ENCODE measurements at regions not wholly inside any gene's neighbourhood (a gene's known extent, or its start where the extent isn't known, plus 50 kb on each side); places are given as distances from the start of the nearest gene placed in this dataset.

DNA sequence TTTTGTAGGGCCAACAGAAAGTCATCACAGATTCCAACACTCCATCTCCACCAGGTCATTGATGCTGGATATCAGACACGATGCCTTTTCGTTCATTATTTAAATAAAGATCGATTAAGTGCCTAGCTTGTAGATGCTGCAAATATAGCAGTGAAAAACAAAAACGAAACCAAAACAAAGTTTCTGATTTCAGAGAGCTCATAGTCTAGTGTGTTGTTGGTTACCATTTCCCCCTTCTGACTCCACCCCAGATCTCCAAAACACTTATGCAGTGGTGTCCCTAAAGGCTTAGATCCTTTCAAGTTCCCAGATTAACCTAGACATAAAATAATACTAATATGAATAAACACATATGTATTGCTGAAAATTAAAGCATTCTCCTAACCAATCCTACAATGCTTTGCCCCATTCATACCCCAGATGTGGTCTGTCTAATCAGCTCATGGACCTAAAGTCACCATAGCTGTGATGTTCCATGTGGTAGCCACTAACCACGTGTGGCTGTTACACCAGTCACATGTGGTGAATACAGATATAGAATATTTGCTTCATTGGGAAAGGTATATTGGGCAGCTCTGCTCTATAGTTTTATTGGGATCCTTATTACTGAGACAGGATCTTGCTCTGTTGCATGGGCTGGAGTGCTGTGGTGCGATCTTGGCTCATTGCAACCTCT is 787.2 kb downstream of the TDRD15 start:
- DNase-seq = no peak

DNA sequence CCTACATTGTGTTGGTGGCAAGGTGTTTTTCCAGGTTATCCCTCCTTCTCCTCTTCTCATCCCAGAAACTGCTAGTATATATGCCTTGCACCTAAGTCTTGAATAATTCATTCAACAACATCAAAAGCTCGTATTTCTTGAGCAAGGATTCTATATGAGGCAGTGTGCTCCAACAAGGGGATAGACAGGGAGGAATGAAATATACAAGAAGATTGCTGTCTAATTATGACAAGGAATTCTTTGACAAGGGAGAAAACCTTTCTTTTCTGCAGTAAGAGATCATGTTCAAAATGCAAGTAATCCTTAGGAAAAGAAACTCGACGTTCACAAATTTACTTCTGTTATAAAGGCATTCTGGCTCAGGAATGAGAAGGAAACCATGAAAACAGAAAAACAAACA is 788.6 kb downstream of the TDRD15 start:
- no peak for DNase-seq

DNA sequence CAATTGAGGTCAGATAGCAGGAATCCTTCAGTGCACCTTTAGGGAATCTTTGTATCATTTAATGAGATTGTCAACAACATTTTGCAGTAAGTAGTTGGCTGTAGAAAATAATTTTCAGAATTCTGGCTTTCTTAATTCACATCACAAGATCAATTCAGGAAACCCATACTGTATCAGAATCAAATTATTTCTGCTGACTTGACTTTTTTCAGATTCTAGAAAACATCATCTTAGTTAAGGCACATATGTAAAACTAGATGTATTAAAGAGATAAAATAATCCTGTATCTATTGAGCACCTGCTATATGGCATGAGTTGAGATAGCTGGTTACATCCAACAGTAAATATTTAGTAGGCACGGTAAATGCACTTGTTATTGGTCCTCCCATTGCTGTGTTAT is 791.4 kb downstream of the TDRD15 start:
- DNase-seq = no peak

DNA sequence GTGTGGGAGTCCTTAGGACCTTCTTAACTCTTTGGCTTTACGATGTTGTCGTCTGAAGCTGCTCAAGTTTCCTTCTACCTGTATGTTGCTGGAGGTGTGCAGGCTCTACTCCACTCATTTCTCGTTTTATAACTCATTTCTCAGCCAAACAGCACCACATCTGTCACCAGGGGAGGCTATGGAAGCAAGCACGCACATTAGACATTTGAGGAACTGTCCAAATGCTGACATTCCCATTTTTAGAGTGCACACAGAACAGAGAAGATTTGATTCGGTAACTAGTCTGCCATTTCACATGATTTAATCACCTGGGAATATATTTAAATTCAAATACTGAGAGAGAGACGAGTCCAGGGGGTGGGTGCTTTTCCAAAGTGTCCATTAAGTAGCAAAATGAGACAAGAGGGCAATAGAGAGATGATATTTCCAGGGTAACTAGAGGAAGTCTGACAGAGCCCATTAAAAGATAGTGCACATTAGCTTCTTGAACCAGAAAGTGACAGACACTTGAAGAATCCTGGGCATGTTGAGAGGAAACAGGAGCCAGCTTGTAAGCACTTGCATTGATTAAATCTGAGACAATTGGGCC is 793.3 kb downstream of the TDRD15 start:
- DNase-seq = peak; percentile 74

DNA sequence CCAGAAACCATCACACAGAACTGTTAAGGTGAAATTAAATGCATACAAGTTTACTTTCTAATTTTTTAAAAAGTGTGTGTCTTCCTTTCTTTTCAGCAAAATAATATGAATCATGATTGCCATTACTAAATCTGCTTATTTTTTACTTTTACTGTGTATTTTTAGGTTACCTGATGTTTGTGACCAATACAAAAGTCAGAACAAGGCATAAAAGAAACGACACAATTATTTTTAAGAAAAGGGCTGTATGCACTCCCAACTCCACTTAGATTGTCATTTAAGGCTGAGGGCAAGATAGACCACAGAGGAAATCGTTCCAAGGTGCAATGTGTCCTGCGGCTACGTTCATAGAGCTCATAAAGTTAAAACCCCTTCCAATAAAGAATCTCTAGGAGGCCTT is 797.0 kb downstream of the TDRD15 start:
- no peak for DNase-seq

DNA sequence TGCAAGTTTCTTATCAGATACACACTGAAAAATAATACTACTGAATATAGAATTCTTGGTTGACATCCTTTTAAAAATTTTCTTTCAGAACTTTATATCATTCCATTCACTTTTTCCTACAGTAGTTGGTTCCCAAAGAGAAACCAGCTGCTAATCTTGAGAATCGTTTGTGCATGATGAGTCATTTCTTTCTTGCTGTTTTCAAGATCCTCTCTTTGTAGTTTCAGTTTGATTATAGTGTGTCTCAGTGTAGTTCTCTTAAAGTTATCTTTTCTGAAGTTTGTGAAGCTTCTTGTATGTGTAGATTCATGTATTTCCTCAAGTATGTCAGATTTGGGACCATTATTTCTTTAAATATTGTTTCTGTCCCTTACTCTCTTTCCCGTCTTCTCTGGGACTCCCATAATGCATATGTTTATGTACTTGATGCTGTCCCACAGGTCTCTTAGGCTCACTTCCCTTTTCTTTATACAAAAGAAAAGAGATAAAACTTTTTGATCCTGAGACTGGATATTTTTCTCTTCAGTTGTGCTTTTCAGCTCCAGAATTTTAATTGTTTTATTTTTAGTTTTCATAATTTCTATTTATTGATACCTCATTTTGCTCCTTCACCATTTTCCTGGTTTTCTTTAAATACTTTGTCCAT is 801.0 kb downstream of the TDRD15 start:
- no peak for DNase-seq

DNA sequence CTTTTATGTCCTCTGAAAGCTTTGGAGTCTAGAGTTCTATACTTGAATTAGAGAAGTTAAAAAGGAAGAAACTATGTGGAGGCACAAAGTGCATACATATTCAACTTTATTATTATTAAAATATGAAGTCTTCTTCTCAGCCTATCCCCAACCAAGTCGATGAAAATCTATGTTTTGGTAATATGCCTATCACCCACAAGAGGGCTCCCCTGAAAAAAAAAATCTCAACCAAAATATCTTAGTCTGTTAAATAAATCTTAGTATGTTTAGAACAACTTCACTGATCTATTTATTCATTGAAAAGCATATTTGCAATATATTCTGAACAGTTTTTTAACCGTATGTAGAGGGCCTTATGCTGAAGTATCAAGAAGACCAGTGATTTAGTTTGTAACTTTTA is 804.5 kb downstream of the TDRD15 start:
- peak; percentile 48 for DNase-seq

DNA sequence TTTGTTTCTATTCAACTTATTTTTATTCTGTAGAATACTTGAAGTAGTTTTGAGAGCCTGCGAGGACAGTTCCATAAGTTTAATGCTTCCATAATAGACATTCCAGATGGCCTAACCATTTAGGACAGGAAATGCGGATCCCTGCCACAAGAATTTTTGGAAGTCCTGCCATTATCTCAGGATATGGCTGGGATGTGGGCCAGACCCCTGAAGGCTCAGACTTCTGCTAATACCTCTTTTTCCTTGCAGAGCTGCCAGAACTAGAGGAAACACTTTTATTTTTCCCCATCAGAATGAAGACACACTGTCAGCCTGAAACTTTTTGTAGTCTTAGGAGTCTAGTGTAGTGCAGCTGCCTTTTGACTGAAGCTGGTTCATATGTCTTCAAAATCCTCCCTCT is 806.5 kb downstream of the TDRD15 start:
- no peak for DNase-seq

DNA sequence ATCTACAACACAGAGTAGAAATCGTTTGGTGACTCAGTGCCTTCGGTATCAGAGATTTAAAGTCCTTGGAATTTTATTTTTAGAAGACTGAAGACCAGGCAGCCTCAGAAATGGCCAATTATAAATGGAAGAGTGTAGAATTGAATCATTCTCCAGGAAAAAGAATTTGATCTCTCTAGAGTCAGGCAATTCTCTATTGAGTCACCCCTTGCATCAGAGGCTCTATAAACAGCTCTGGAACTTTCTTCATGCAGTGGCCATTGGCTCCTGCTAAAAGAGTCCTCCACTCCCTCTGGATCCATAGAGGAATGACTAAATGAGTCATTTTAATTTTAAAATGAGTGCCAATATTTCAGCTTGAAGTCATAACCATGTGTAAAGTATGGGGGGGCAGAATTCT is 816.2 kb downstream of the TDRD15 start:
- no peak for DNase-seq

DNA sequence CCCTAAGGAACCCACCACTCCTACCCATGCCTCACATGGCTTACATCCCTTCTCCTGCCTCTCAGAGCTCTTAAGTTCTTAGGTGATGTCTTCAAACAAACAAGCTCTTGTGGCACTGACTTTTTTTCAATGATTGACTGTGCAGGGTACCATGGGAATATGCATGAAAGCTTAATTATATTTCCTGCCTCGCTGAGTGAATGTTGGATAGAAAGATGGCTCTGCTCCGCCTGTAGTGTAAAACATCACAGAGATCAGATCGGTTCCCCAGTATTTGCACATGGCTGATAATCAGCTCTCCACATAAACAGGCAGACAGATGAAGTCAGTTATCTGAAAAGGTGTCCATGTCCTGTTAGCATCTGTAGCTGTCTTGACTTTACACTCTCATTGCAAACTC is 820.8 kb downstream of the TDRD15 start:
- DNase-seq = peak; percentile 47

DNA sequence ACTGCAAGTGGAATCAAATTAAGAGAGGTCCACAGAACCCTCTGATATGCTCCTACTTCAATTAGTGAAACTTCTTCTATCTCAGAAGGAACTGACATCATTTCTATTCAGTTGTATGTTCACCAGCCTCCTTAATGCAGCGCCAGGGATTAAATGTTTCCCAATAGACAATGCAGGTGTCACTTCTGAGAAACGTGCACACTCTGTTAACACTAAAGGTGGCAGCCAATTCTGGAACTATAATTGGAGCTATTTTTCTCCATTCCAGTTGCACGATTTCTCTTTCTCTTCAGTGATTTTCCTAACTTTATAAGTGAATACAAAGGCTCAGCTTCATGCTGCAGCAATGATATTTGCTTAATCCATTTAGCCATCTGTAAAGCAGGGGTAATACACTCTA is 821.9 kb downstream of the TDRD15 start:
- no peak for DNase-seq

DNA sequence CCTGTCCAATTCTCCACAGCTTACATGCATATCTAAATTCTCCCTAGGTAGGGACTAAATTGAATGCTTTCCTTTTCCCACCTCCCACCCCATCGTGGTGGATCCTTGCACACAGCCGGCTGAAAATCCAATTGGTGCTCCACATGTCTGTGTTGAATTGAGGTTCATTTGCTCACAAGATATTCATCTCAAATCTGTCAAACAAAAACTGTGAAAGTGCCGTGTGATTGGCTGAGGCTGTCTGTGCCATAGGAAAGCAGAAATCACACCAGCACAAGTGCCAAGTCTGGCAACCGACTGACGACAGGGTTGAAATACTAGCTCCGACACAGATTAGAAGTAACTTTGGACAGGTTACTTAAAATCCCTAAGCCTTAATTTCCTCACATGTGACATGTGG is 823.3 kb downstream of the TDRD15 start:
- no peak for DNase-seq

DNA sequence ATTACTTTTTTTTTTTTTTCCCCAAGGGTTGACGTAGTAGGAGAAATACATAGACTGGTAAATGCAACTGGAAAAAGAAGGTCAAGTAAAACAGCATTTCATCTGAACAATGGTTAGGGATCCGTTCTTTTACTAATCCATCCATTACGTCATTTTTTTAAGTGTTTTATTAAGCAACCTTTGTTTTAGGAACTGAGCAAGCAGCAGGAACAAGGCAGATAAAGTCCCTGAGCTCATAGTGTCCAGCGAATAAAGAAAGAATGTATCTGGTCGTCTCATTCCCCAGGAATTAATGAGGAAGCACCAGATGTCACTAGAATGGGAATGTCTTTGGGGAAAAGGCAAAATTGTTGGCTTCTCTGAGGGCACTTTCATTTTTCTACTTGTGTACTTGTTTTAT is 842.4 kb downstream of the TDRD15 start:
- no peak for DNase-seq

DNA sequence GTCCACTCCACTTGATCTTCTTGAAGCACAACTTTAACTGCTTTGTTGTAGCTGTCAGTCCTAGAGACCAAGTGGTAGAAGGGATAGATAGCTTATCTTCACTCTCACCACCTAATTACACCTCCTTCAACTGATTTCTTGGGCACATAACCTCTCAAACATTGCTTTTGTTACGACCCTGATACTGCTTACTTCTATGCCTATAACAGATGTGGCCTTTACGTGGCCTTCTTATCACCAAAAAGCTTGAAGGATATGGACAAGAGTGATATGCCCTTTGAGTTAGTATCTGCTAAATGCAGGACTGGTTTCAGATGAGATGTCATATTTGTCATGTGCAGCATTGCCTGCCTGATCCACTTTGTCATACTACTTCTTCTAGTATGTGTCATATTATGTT is 847.2 kb downstream of the TDRD15 start:
- no peak for DNase-seq

DNA sequence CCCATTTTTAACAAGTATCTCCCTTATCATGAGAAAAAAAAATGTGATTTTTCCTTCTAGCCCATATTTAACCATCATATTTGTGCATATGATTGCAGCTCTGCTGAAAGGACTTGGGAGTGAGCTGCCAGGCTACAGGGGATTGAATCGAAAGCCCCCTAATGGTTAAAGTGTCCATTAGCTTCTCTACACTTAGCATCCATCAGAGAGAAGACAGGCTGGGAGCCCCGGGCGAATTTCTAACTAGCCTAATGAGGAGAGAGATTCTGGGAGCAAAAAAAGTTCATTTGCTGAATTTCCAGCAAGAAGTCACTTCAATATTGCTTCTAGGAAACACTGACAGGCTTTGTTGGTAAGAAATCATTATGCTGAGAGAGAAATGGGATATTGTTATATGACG is 848.8 kb downstream of the TDRD15 start:
- DNase-seq = no peak

DNA sequence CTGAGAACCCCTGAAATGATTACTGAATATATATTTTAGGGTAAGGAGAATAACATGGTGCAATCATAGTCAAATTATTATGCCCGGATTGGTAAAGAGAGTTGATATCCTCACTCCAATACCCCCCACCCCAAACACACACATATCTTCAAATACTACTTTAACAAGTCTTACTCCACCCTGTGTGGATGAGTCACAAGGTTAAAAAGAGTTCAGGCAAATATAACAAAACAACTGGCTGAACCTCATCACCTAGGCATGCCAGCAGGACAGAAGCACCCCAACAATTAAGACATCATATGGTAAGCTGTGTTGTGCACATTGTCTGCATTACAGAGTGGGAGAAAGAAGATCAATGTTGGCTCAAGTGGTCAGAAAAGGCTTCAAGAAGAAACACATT is 857.4 kb downstream of the TDRD15 start:
- no peak for DNase-seq

DNA sequence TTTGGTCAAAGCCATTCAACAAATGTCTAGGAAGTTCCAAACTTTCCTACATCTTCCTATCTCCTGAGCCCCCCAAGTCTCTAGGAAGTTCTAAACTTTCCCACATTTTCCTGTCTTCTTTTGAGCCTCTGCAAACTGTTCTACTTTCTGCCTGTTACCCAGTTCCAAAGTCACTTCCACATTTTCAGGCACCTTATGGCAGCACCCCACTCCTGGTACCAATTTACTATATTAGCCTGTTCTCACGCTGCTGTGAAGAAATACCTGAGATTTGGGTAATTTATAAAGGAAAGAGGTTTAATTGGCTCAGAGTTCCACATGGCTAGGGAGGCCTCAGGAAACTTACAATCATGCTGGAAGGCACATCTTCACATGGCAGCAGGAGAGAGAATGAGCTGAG is 869.2 kb downstream of the TDRD15 start:
- no peak for DNase-seq

DNA sequence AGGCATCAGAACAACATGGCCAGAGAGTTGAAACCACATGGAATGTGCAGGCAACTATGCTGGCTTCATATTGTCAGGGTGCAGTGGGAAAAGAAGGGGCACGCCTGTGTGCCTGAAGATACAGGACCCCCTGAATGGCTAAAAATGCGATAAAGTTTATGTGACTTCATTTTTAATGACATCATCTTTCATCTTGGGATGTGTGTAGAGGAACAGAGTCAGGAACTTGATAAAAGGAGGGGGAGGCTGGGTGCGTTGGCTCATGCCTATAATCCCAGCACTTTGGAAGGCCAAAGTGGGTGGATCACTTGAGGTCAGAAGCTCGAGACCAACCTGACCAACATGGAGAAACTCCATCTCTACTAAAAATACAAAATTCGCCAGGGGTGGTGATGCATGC is 872.6 kb downstream of the TDRD15 start:
- no peak for DNase-seq

DNA sequence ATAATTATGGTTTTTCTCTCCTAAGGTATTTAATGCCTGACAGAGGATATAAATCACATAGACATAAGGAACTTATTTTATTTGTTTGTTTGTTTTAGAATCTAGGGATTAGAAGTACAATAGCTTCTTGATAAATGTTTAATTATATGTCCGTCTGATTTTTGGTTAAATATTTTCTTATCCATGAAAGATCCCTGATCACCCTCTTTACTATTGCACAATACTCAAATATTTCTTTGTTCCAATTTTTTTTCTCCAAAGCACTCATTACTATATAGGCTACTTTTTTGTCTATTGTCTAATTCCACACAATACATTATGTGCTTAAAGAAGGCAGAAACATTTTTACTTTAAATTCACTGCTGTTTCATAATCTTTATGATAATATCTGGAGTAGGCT is 875.8 kb downstream of the TDRD15 start:
- DNase-seq = no peak

DNA sequence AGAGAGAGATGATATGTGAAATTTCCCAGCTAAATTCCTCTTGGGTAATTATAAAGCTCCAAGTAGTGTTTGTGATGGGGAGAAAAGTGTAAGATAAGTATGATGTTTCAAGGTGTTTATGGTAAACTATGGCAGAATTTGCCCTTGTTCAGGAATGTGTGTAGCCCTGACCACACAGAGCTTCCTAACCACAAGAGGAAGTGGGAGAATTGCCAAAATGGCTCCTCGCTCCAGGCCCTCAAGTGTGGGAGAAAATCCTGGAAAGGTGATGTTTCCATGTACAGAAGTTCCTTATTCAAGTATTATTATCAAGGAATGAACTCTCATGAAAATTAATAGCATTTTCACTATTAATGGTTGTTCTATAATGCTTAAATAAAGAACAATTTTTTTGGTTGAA is 878.3 kb downstream of the TDRD15 start:
- no peak for DNase-seq

DNA sequence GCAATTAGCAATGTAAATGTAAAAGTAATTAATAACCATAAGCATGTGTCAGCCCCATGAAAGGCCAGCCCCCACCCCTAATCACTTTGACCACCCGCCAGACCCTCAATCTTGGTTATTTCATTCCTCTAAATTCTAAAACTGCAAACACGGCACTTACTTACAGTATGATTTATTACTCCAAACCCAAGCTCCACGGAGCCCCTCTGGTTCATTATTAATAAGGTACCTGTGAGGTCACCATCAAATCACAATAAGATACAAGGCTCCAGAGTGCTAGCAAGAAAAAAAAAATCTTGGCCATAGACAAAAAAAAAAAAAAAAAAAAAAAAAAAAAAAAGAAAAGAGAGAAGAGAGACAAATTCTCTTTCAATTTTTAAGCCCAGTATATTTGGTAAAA is 879.5 kb downstream of the TDRD15 start:
- no peak for DNase-seq

DNA sequence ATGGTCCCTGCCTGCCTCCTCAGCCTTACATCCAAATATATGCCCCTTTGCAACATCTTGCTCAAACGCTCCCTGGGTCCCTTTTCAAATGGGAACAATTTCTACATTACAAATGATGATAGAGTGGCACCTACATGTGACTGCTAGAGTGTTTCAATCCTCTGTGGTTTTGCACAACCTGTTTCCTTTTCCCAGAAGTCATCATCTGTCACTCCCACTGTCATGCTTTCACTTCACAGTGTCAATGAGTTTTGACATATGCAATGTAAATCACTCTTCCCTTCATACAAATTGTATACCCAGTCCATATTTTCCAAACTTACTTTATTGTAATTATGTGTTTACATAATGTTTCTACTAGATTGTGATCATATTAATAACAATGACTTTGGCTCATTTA is 887.3 kb downstream of the TDRD15 start:
- peak; percentile 21 for DNase-seq

DNA sequence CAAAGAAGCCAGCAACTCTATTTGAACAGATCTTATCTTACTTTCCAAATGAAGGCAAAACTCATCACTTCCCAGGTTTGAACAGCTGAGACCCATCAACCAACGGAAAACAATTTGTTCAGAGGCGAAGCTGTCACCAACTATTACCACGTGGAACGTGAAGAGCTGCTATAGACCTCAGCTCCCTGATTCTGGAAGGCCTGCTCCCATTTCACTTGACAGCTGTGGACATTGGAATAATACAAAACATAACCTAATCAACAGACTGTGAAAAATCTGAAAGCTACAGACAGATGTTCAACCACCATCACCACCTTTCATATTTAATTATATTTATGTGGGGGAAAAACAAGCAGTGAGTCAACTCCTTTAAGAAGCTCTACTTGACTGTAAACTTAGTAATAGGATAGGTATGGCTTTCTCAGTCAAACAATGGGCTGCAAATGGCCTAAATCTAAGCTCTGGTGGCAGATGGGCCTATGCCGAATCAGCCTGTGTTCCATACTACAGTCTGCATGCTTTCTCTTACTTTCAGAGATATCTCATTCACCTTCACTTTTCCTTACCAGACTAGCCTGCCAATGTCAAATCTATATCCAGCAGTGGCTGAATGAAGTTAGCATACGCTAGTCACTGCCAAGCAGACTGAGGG is 896.4 kb downstream of the TDRD15 start:
- peak; percentile 100 for DNase-seq

DNA sequence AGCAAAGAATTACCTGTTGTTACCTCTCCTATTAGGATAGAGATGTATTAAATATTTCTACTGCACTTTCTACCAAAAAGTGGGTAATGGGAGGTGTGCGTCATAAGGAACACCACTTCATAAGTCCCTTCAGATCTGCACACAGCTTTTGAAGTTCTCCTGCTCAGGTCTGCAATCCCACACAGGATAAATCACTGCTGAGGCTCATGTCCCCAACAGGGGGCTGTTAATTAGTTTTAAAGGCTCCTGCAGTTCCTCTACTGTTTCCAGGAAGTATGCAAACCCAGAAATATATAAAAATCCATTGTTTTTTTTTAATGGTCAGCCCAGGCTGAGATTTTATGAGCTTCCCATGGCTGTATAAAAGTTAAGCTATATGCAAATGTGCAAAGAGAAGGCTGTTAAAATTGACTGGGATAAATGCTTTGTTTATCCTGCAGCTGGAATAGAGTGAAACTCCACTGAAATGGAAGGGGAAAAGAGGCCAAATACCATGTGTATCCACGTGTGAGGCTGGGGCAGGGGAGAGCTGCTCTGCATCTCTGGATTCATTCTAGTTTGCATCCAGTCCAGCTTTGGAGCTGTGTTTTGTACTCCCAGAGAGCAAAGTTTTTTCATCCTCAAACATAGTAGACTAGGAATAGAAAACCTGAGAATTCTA is 903.7 kb downstream of the TDRD15 start:
- DNase-seq = no peak

Data from NCI-H2171 treated with DMSO at 0.1 percent for 48 hours (cell line).